Left colon (tissue), 2 donors: ENCODE measurements at regions not wholly inside any gene's neighbourhood (a gene's known extent, or its start where the extent isn't known, plus 50 kb on each side); places are given as distances from the start of the nearest gene placed in this dataset.

ENCODE experiments used
- ATAC-seq: fragments of 200-7000 bp; cut with Tn5 transposase; one replicate; pipeline ENCODE4 v1.9.1; 2020; ENCODE audit warnings: mild to moderate bottlenecking, moderate library complexity
- DNase-seq, 2 donors: peaks; one replicate each; pipeline ENCODE4 v3.0.0-alpha.2; 2020
- intact Hi-C, 2 donors: fragments of 100-400 bp; cut with DNase I in 1 of 2; cut with micrococcal nuclease in 1 of 2; formaldehyde crosslinking; loops; one replicate each; pipeline versions ENCODE4 v1.11.2 to v1.14.0; 2022; cut with DNase I, micrococcal nuclease
- donor health status: DM: no; HTN: no; CAD: no.
- donor health status: DM: yes; HTN: yes; CAD: no.

GRCh38 chr5:31052937-31053658 lies 140.4 kb upstream of the CDH6 start:
- DNase-seq (no peak), ATAC-seq (no peak)
- intact Hi-C loops, result no loop called here

DNA sequence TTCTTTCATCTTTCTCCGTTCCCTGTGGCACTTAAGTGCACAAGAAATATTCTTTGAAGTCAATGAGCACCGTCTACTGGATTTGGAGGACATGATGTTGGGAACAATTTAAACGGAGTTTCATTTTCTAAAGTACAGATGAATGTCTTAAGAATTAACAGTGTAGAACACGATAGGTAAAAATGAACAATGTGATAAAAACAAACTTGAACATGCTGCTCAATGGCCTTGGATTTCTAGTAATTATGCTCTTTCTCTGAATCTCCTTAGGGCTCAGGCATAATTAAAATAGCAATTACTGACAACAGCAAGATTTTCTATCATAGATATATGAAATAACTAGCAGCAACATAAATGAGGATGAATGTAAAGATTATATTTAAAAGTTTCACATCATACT lies 142.2 kb upstream of the CDH6 start:
- intact Hi-C loops, result no loop called here
- no peak for ATAC-seq
- no peak for DNase-seq

DNA sequence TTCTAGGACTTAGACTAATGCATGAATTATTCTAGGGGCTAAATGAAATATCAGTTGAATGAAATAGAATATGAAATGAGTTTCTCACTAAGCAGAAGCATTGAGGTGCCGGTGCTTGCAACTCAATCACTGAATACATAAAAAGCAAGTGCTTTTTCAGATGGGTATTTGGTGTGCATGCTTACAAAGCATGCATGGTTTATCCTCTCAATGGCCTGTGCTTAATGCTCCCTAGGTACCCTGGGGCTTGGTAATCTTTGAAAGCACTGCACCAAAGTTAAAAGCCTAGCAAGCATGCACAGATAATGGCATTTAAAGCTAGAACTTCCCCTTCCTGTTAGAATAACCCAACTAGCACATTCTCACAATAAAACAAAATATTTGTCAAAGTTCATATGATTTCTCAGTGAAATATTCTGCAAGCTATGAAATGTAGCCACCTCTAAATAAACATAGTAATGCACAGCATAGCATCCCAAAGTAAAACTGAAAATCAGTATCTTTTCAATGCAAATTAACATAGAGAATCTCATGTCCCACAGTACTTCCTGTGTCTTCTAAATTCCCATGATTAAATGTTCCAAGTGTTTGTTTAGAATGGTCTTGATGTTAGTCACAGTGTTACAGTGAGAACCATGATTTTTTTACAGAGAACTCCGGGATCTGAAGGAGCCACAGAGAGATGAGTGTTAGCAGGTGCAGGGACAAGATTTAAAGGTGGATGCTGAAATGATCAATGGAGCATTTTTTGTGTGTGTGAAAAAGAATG lies 143.4 kb upstream of the CDH6 start:
- no peak for ATAC-seq
- no peak for DNase-seq
- intact Hi-C loops, result no loop called here

DNA sequence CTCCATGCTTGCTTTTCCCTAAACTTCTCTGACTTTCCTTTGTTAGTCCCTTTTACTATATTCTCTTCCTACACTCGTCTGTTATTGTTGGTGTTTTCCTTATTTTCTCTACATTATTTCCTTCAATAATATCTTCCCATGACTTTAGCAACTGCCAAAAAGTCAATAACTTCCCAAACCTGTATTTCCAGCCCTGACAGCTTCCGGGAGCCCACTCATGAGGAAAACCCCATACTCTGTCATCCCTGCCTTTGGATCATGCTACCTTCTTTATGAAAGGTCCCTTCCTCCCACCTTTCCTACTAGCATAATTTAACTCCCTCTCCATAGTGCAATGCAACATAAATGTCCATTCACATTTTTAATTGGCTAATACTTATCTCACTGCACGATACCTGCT lies 144.0 kb upstream of the CDH6 start:
- intact Hi-C loops, result no loop called here
- DNase-seq (no peak), ATAC-seq (no peak)

DNA sequence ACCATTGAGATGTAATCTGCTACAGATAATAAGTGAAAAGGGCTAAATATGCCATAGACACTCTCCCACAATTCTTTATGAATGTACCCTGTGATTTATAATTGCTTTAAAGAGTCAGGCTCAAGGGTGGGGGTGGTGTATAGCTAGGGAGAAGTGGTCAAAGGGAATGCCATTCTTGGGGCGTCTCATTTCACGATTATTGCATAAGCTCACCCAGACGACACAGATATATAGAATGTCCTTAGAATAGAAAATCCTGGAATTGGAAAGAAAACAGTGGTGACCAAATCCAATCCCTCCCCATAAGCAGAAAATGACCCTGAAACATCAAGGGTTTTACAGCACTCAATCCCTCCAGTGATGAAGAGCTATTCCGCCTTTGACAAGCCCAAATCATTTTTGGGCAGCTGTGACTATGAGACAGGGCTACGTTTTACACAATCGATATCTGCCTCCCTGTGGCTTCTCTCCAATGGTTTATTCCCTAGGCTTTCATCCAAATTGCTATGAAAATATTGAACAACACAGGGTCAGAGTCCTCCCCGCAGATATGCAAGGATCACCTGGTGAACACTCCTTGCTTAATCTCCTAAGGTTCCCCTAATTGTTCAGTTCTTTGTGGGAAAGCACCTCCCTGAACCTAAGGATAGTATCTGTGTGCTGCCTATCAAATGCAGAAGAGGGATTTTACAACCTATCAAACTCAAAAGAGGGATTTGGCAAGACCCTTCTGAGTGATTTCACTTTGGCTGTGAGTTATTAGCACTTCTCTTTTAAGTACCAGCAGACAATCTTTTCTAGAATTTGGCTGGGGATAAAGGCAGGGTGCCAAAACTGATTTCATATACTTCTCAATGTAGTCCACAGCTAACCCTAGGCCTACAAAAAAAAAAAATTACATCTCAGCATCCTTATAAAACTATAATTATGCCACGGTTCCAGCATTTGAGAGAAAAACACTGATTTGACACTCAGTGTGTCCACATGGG lies 144.9 kb upstream of the CDH6 start:
- peak; percentile 97 for ATAC-seq
- intact Hi-C loops, result no loop called here
- DNase-seq, result peak; percentile 11 to 36

DNA sequence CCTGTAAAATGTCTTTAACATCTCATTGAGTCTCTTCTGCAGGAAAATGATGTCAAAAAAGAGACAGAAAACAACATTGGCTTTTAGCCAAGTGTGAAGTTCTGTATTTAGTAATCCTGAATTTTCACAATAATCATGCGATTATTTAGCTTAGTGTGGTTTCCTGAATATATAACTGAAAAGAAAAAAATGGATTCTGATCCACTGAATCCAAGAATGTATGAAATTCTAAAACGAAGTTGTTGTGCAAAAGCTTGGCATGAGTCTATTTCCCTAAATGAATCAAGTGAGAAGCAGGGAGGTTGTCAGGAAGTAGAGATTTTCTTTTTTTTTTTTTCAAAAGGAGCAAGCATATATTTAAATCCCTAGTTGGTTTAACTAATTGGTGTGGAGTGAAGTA lies 145.9 kb upstream of the CDH6 start:
- ATAC-seq (no peak), DNase-seq (no peak)
- intact Hi-C loops, result no loop called here

- intact Hi-C loops, result no loop called here
- ATAC-seq (no peak), DNase-seq (no peak)
These were observed 146.5 kb upstream of the CDH6 start for GRCh38 chr5:31047007-31047406.

DNA sequence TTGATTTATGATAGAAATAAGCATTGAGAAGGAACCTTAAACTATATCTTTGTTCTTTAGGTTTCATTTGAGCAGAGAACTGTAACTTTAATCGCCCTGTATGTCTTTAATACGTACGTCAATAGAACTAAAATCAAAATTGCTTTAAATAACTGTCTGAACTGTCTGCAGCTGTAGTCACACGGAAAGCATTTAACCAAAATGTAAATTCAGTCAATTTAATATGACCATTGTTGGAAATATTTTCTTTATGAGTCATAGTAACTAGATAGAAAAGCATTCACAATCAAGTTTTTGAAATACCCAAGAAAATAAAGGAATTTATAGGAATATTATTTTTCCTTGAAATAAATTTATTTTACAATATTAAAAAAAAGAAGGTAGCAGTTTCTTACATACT lies 157.1 kb upstream of the CDH6 start:
- no peak for DNase-seq
- peak; percentile 14 for ATAC-seq
- intact Hi-C loops, result no loop called here

DNA sequence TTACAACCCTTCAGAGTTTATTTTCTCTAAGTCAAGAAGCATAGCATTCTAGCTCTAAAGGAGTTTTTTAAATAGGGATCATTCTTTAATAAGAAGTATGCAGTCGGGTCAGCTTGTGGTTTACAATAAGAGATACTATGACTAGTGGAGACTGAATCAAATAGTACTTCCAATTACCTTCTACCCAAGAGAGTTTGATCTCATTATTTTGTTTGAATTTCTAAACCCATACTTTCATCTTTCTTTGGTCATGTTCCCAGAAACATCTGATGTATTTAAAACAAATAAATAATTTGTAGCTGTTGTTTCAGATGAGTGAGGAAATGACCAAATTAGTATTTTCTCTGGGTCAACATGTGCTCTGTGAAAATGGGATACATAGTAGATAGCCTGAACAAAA lies 160.2 kb upstream of the CDH6 start:
- intact Hi-C loops, result no loop called here
- ATAC-seq, result no peak

DNA sequence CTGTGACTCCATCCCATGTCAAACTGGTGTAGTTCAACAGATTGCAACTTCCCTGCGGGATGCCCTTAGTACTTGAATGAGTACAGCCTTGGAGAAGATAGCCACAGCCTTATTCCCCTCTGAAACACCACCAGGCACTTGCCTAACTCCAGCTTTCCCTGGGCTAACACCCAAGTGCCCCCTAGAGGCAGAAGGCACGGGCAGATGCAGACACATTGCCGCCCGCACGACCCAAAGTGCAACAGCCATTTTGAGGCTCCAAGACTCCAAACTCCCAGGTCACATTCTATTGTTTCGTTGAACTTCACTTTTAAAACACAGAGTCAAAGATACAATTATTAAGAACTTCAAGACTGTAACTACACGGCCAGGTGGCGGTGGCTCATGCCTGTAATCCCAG lies 163.6 kb upstream of the CDH6 start:
- DNase-seq, result no peak
- no peak for ATAC-seq
- intact Hi-C loops, result no loop called here

More for the DNA sequence above, 160.2 kb upstream of the CDH6 start:
- DNase-seq, result no peak

DNA sequence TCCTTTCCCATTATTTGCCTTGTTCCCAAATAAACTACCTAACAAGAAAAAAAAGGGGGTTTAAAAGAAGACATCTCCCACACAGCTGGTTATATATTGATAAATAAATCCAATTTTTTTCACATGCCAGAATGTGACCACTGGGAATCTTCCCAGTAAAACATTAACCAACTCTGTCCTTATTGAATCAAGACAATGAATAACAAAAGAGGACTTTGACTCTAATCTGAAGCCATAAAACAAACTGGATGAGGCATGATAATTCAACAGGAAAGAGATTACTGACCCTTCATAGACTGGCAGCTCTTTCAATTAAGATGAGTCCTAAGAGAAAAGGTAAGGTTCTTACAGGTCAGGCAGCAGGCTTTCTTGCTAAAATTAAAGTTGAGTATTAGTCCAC lies 165.8 kb upstream of the CDH6 start:
- no peak for DNase-seq
- peak; percentile 99 for ATAC-seq
- intact Hi-C loops, result no loop called here

- ATAC-seq (no peak), DNase-seq (no peak)
- intact Hi-C loops, result no loop called here
These were observed 170.4 kb upstream of the CDH6 start for GRCh38 chr5:31023105-31023504.

GRCh38 chr5:31021181-31021624 lies 172.3 kb upstream of the CDH6 start:
- intact Hi-C loops, result no loop called here
- DNase-seq (no peak), ATAC-seq (no peak)

DNA sequence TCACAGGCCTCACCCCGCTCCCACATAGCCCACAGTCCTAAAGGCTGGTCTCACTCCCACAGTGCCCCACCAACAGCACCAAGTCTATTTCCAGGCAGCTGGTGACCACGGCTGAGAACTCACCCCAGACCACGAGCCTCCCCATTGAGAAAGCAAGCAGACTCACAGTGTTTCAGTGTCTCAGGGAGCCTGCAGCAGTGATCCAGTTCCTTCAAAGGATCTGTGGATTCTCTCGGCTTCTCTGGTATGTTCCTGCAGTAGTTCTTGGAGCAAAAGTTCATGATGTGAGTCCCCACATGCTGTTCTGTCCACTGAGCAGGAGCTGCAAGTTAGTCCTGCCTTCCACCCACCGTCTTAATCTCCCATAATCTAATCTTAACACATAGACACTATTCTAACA lies 185.3 kb upstream of the CDH6 start:
- DNase-seq (no peak), ATAC-seq (no peak)
- intact Hi-C loops, result no loop called here

DNA sequence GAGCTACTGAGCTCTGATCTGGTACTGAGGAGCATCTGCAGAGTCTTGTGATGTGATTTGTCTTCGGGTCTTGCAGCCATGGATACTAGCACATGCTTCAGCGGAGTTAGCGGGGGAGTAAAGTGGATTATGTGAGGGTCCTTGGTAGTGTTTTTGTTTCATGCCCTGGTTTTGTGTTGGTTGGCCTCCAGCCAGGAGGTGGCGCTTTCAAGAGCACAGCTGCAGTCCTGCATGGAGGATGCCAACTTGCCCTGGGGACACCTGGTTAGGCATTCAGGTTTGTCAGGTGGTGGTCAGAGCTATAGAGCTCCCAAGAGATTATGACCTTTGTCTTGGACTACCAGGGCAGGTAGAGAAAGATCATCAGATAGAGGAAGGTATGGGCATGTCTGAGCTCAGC lies 185.8 kb upstream of the CDH6 start:
- DNase-seq, result no peak
- intact Hi-C loops, result no loop called here
- ATAC-seq, result peak; percentile 35

DNA sequence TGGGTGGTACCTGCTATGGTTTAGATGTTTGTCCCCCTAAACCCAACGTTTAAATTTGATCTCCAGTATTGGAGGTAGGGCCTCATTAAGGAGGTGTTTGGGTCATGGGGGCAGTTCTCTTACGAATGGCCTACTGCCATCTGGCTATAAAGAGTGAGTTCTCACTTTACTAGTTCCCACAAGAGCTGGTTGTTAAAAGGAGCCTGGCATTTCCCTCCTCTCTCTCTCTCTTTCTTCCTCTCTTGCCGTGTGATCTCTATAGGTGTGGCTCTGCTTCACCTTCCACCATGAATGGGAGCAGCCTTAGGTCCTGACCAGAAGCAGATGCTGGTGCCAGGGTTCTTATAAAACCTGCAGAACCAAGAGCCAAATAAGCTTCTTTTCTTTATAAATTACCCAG lies 193.2 kb upstream of the CDH6 start:
- intact Hi-C loops, result no loop called here
- DNase-seq (no peak), ATAC-seq (no peak)

GRCh38 chr5:30997681-30998080 lies 195.8 kb upstream of the CDH6 start:
- ATAC-seq (no peak), DNase-seq (no peak)
- intact Hi-C loops, result no loop called here

GRCh38 chr5:30994902-30995301 lies 198.6 kb upstream of the CDH6 start:
- intact Hi-C loops, result no loop called here
- no peak for ATAC-seq
- DNase-seq, result no peak

- no peak for ATAC-seq
- intact Hi-C loops, result no loop called here
- DNase-seq, result no peak
These were observed 199.3 kb upstream of the CDH6 start for GRCh38 chr5:30994176-30994575.

- DNase-seq (no peak), ATAC-seq (no peak)
- intact Hi-C loops, result no loop called here
These were observed 202.0 kb upstream of the CDH6 start for GRCh38 chr5:30991462-30991861.
